Esophagus muscularis mucosa (tissue), 4 donors: ENCODE measurements at regions not wholly inside any gene's neighbourhood (a gene's known extent, or its start where the extent isn't known, plus 50 kb on each side); places are given as distances from the start of the nearest gene placed in this dataset.
"Not testable (repeated sequence)": the region's sequence is repeated elsewhere in the genome, so short reads cannot be mapped to it uniquely, and the experiment has no call there.

Experiments
- DNase-seq: peaks from one replicate; pipeline ENCODE4 v3.0.0-alpha.2; 2017; ENCODE audit errors: extremely low spot score
- H3K27ac ChIP-seq, 4 donors: fragments of 200-600 bp; sonication (generic); replicated peaks in 1 of 4; 1 replicate in 3 of 4; 2 replicates in 1 of 4; pipeline ENCODE4 v1.5.1; 2016 to 2019; ENCODE audit warnings: mild to moderate bottlenecking in 1 of 4
- H3K27me3 ChIP-seq, 4 donors: fragments of 200-600 bp; sonication (generic); one replicate each; pipeline versions ENCODE4 v1.5.1 to v1.6.0; 2016 to 2019
- H3K36me3 ChIP-seq, 4 donors: fragments of 200-600 bp; sonication (generic); one replicate each; pipeline ENCODE4 v1.5.1; 2016 to 2019
- H3K4me1 ChIP-seq, 4 donors: fragments of 200-600 bp; sonication (generic); one replicate each; pipeline ENCODE4 v1.5.1; 2016 to 2019
- H3K4me3 ChIP-seq, 4 donors: fragments of 200-600 bp; sonication (generic); 1 replicate in 2 of 4; 2 replicates in 2 of 4; pipeline ENCODE4 v1.5.1; 2016 to 2019; ENCODE audit warnings: mild to moderate bottlenecking in 4 of 4, moderate library complexity in 1 of 4
- H3K9me3 ChIP-seq, 4 donors: fragments of 200-600 bp; sonication (generic); 1 replicate in 3 of 4; 2 replicates in 1 of 4; pipeline ENCODE4 v1.5.1; 2016 to 2019
- CTCF ChIP-seq, 3 experiments: fragments of 200-600 bp in 2 of 3; fragments of 450-650 bp in 1 of 3; sonication (generic) in 2 of 3; IDR thresholded peaks; one replicate each; pipeline ENCODE4 v1.5.1; 2017 to 2019; ENCODE audit warnings: antibody characterized with exemption in 3 of 3, mild to moderate bottlenecking in 2 of 3, moderate library complexity in 1 of 3
- EP300 ChIP-seq: sonication (generic); formaldehyde crosslinking; IDR thresholded peaks from one replicate; pipeline ENCODE4 v1.6.1; 2017; ENCODE audit warnings: antibody characterized with exemption
- POLR2A ChIP-seq: fragments of 450-650 bp; IDR thresholded peaks from one replicate; pipeline ENCODE4 v1.6.1; 2017; ENCODE audit warnings: antibody characterized with exemption, moderate library complexity, mild to moderate bottlenecking, low read depth
- POLR2AphosphoS5 ChIP-seq, 2 donors: sonication (generic); formaldehyde crosslinking; IDR thresholded peaks; one replicate each; pipeline ENCODE4 v1.6.1; 2017; ENCODE audit warnings: antibody characterized with exemption in 2 of 2
- WGBS: methylation state at CpG from one replicate; pipeline ENCODE4 v1.1.5; 2018; 5-methylcytosine and 5-hydroxymethylcytosine counted together
- intact Hi-C: fragments of 100-400 bp; cut with DNase I; formaldehyde crosslinking; loops from one replicate; pipeline ENCODE4 v1.15.1; 2023

- intact Hi-C loops: no loop called here
- no peak for TF ChIP-seq POLR2AphosphoS5 (IDR thresholded peaks at IDR 0.05)
- H3K4me1 ChIP-seq: no peaks in the 10 kb centered on the region
- no peak overlapping the region for H3K27ac ChIP-seq
- DNase-seq: no peak
- no peak overlapping the region for H3K4me3 ChIP-seq
- WGBS: 64% methylated on average over 1 of the region's 1 CpG
- no peaks in the 10 kb centered on the region for H3K9me3 ChIP-seq
- no peaks in the 10 kb centered on the region for H3K36me3 ChIP-seq
- no peaks in the 10 kb centered on the region for H3K27me3 ChIP-seq
These were observed 640.0 kb upstream of the ARRDC3 start for GRCh38 chr5:92023141-92023471.

GRCh38 chr5:92022415-92023140, 639.5 kb upstream of the ARRDC3 start:
- Histone ChIP-seq H3K27ac (no peak overlapping the region), H3K4me3 (no peak overlapping the region), H3K27me3 (no peaks in the 10 kb centered on the region), H3K9me3 (no peaks in the 10 kb centered on the region), H3K4me1 (no peaks in the 10 kb centered on the region), H3K36me3 (no peaks in the 10 kb centered on the region)
- no peak for TF ChIP-seq EP300
- TF ChIP-seq CTCF (IDR thresholded peaks at IDR 0.05): no peak
- no peak for TF ChIP-seq POLR2AphosphoS5 (IDR thresholded peaks at IDR 0.05)
- TF ChIP-seq POLR2A: no peak
- DNase-seq: no peak
- WGBS: 74% methylated on average over 3 of the region's 3 CpGs
- intact Hi-C loops: no loop called here

- no peak for DNase-seq
- no peak overlapping the region for H3K27ac ChIP-seq
- WGBS: 89% methylated on average over 2 of the region's 2 CpGs
- H3K4me3 ChIP-seq: no peak overlapping the region
- H3K27me3 ChIP-seq: no peaks in the 10 kb centered on the region
- no peaks in the 10 kb centered on the region for H3K36me3 ChIP-seq
- no peaks in the 10 kb centered on the region for H3K4me1 ChIP-seq
- intact Hi-C loops: no loop called here
- no peak for TF ChIP-seq POLR2A
- TF ChIP-seq EP300: no peak
- no peak for TF ChIP-seq POLR2AphosphoS5 (IDR thresholded peaks at IDR 0.05)
- TF ChIP-seq CTCF (IDR thresholded peaks at IDR 0.05): no peak
- no peaks in the 10 kb centered on the region for H3K9me3 ChIP-seq
These were observed 636.4 kb upstream of the ARRDC3 start for GRCh38 chr5:92019376-92019990.

- H3K9me3 ChIP-seq: no peaks in the 10 kb centered on the region
- no peak overlapping the region for H3K4me3 ChIP-seq
These were observed 634.7 kb upstream of the ARRDC3 start for GRCh38 chr5:92017776-92018175.

GRCh38 chr5:92011845-92012244, 628.7 kb upstream of the ARRDC3 start:
- H3K27ac ChIP-seq, DNase-seq, H3K4me1 ChIP-seq, H3K36me3 ChIP-seq, H3K27me3 ChIP-seq, intact Hi-C loops, H3K4me3 ChIP-seq, H3K9me3 ChIP-seq: not testable (repeated sequence)
- 70% methylated on average over 1 of the region's 1 CpG for WGBS

More at GRCh38 chr5:92017776-92018175, 634.7 kb upstream of the ARRDC3 start:
- Histone ChIP-seq H3K27me3 (no peaks in the 10 kb centered on the region), H3K4me1 (no peaks in the 10 kb centered on the region), H3K27ac (no peak overlapping the region), H3K36me3 (no peaks in the 10 kb centered on the region)
- DNase-seq: no peak
- intact Hi-C loops: no loop called here
- TF ChIP-seq POLR2AphosphoS5 (IDR thresholded peaks at IDR 0.05) (no peak), EP300 (no peak), CTCF (IDR thresholded peaks at IDR 0.05) (no peak), POLR2A (no peak)

- H3K9me3 ChIP-seq: no peaks in the 10 kb centered on the region
- no peak for DNase-seq
- H3K27me3 ChIP-seq: no peaks in the 10 kb centered on the region
- TF ChIP-seq EP300 (no peak), POLR2A (no peak), POLR2AphosphoS5 (IDR thresholded peaks at IDR 0.05) (no peak), CTCF (IDR thresholded peaks at IDR 0.05) (no peak)
- H3K4me3 ChIP-seq: no peak overlapping the region
- H3K36me3 ChIP-seq: no peaks in the 10 kb centered on the region
- no peaks in the 10 kb centered on the region for H3K4me1 ChIP-seq
- H3K27ac ChIP-seq: no peak overlapping the region
- intact Hi-C loops: no loop called here
- 93% methylated on average over 5 of the region's 5 CpGs for WGBS
These were observed 620.7 kb upstream of the ARRDC3 start for GRCh38 chr5:92003806-92004205.
